GM06990 (cell line): ENCODE measurements at regions not wholly inside any gene's neighbourhood (a gene's known extent, or its start where the extent isn't known, plus 50 kb on each side); places are given as distances from the start of the nearest gene placed in this dataset.

Experiments
- DNase-seq: peaks from one replicate; pipeline ENCODE4 v3.0.0-alpha.2; 2011; ENCODE audit not compliant: insufficient read length; ENCODE audit errors: extremely low read depth
- H3K27me3 ChIP-seq: replicated peaks from 2 replicates; pipeline ENCODE4 v1.6.0; 2011; ENCODE audit warnings: low read length; ENCODE audit not compliant: control insufficient read depth, insufficient read depth
- H3K36me3 ChIP-seq: 2 replicates; pipeline ENCODE4 v1.5.1; 2011; ENCODE audit warnings: low read length; ENCODE audit not compliant: control insufficient read depth, insufficient read depth
- H3K4me3 ChIP-seq: replicated peaks from 2 replicates; pipeline ENCODE4 v1.5.1; 2011; ENCODE audit warnings: low read depth, mild to moderate bottlenecking, control low read depth, low read length
- CTCF ChIP-seq: IDR thresholded peaks from 2 replicates; pipeline ENCODE4 v1.5.1; 2011; ENCODE audit warnings: low read length, control low read depth, mild to moderate bottlenecking, inconsistent platforms; ENCODE audit not compliant: insufficient read depth, poor library complexity, severe bottlenecking

DNA sequence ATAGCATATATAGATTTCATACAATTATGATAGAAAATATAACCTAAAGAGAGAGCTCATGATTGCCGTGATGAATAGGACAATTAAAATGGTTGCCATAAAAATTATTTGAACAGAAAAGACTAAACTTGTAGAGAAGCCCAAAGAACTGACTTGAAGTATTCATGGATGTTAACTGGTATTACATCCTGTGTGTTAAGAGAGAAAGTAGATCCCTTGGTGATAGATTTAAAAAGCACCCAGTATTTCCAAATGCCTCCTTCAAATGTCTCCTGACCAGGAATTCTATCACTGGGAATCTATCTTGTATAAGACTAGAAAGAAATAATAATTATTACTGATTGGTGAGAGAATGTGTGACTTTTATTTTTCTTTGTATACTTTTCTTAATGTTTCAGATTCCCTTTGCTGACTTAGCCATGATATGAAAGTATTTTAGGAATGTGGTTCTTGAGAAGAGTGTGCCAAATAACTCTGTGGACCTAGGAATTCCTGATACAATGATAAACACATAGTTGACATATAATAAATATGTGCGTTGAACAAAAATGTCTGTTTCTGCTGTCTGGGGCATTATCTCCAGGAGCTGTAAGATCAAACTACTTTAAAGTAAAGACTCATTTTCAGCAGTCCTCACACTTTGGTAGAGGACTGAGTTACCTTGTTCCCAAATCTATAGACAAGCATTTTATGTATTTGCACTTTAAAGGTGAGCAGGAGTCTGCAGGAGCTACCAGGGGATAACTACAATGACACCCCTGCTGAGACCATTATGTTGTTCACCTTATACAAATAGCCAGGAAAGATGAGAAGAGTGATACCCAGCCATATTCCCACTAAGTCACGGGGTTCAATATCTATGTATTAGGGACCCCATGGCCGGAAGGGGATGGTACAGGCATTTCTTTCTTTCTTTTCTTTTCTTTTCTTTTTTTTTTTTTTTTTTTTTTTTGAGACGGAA is 211.1 kb upstream of the TLE4 start:
- no peaks in the 10 kb centered on the region for H3K27me3 ChIP-seq
- no peaks in the 10 kb centered on the region for H3K36me3 ChIP-seq
- DNase-seq, result no peak
- no peak for TF ChIP-seq CTCF
- H3K4me3 ChIP-seq, result no peak overlapping the region

DNA sequence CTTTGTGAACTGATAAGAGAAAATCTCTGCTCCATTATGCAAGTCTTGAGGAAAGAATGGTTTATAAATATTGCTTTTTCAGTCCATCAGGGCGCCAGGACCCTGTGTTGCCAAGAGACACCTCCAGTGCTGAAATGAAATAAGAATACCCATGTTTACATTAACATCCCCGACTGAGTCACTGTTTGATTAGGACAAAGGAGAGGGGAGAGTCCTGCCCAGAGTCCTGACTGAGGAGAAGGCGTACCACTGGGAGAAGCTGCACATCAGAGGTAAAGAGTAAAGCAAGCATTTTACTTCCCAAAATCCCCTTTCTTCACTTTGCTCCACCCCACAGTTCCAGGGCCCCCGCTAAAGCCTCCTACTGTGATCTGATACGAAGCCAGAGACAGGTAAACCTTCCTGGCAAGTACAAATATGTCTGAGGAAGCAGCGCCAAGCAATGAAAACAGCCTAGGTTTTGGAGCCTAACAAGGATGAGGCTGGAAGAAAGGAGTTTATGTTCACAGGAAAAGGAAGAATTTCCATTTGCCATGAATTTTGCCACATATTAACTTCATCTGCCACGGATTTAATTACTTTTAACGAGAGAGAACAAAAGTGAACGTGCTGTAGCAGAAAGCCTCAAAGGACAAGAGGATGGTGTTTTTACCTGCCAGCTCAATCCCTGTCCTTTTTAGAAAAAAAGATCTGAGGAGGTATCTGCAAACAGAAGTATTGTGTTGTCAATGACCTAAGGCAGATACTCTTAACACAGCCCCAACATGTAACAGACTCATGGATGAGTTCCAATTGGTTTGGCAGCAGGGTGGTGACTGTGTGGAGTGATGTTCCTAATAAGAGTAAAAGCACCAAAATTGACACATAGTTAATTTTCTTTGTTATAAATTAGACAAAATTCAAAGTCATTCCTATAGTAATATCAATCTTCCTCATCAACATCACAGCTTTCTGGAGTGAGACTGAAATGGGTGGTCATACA is 209.4 kb upstream of the TLE4 start:
- Histone ChIP-seq H3K4me3 (no peak overlapping the region), H3K36me3 (no peaks in the 10 kb centered on the region), H3K27me3 (no peaks in the 10 kb centered on the region)
- TF ChIP-seq CTCF, result no peak
- DNase-seq, result no peak

DNA sequence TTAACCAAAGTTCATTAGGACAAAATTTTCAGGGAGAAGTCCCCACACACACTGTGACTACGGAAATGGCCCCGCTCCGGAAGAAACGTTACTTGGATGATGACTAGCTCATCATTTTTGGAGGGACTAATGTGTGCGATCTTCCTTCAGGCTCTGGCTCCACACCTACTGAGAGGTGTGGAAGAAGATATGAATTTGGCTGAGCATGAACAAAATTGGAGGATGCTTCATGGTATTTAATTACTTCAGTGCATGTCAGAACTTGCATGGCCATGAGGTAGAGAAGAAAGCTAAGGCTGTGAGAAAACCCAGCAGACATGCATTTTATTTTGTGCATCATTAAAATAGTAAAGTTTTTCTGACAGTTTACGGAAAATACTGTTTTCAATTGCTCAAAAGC is 202.1 kb upstream of the TLE4 start:
- Histone ChIP-seq H3K36me3 (no peaks in the 10 kb centered on the region), H3K27me3 (no peaks in the 10 kb centered on the region), H3K4me3 (no peak overlapping the region)
- TF ChIP-seq CTCF, result no peak
- DNase-seq, result no peak

GRCh38 chr9:79371301-79371700 is 200.5 kb upstream of the TLE4 start:
- TF ChIP-seq CTCF, result no peak
- DNase-seq, result no peak
- H3K27me3 ChIP-seq, result no peaks in the 10 kb centered on the region
- H3K4me3 ChIP-seq, result no peak overlapping the region
- no peaks in the 10 kb centered on the region for H3K36me3 ChIP-seq

DNA sequence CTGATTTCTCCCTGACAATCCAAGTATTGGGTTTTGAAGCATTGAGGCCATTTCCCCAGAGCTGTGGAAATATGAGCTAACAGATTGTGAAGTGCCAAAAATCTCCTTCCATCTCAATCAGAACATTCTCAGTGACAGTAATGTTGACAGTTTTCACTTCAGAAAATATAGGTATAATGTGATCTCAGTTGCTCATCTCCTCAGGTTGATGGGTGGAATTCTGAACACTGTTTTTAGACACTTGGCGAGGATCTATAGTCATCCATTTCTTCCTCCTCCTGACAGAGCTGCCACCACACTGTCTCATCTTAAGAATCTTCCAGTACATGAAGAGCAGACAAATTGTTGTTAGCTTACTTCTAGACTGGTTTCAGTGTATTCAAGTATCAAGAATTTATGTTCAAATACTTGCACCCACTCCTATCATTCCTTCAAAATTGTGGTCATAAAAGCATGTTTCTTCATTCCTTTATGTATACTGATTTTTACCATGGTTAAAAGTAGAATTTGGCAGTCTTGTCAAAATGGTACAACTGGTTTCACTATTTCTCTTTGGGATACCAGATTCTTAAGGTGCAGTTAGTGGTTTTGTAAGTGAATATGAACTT is 199.7 kb upstream of the TLE4 start:
- TF ChIP-seq CTCF, result no peak
- Histone ChIP-seq H3K27me3 (no peaks in the 10 kb centered on the region), H3K4me3 (no peak overlapping the region), H3K36me3 (no peaks in the 10 kb centered on the region)
- no peak for DNase-seq
